ENCODE measurements at regions not wholly inside any gene's neighbourhood (a gene's known extent, or its start where the extent isn't known, plus 50 kb on each side); places are given as distances from the start of the nearest gene placed in this dataset.

DNA sequence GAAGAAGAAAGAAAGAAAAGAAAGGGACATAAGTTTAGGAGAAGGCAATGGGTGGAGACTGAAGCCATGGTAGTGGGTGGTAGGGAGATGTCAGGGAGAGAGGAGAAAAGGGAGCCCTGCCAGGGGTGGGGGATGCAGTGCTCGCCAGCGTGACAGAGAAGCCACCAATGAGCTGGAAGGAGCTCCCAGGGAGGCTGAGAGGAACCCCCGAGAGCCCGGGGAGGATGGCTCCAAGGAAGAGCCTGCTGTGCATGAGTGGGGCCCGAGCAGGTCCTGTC lies 141.2 kb upstream of the SHH start:
- H3K9me3 ChIP-seq (ENCODE audit: control insufficient read depth, insufficient read depth, low read depth, low read length): no peaks in the 10 kb centered on the region

DNA sequence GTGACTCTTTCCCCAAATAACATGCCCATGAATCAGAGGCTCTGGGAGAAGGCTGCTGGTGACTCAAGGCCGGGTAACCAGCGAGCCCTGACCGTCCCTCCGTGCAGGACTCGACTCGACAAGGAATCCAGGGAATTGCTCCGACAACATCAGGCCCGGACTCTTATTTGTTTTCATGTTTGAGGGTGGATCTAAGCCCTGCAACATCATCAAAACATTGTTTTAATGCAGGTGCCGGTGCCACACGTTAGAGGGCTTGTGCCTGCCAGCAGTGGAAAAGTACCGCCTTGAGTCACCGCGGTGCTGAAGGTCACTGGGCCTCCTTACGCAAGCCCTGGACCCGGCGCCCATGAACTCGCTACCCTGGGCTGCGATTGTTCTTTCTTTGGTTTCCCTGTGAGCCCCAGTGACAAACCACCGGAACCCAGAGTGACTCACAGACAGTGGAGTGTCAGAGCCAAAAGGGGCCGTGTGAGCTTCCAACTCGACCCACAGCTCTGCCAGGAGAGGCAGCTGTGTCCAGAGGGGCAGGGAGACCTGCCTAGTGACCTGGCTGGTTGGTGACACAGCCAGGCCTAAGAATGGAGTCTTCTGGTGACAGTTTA lies 139.4 kb upstream of the SHH start:
- H3K4me1 ChIP-seq (ENCODE audit: control insufficient read depth, extremely low read depth, insufficient read depth, low read length): no peaks in the 10 kb centered on the region
- peak overlapping the region; percentile 19 for H3K4me2 ChIP-seq (ENCODE audit: extremely low read depth, insufficient read depth, low read length)
- peak; percentile 94 to 96 for DNase-seq (ENCODE audit: low read depth in 2 of 2)
- no peak overlapping the region for H2AFZ ChIP-seq (ENCODE audit: low read length)
- H3K27ac ChIP-seq (ENCODE audit: insufficient read depth, low read length): peak overlapping the region; percentile 60
- H3K27me3 ChIP-seq (ENCODE audit: control insufficient read depth, insufficient read depth, low read length): no peaks in the 10 kb centered on the region
- no peaks in the 10 kb centered on the region for H3K79me2 ChIP-seq (ENCODE audit: control insufficient read depth, insufficient read depth, low read length)
- no peaks in the 10 kb centered on the region for H3K9me3 ChIP-seq (ENCODE audit: control insufficient read depth, insufficient read depth, low read depth, low read length)
- H3K4me3 ChIP-seq (replicated peaks in 1 of 4; ENCODE audit: control extremely low read depth in 1 of 4, insufficient read depth in 1 of 4, low read depth in 3 of 4, low read length in 4 of 4): no peak overlapping the region
- no peaks in the 10 kb centered on the region for H4K20me1 ChIP-seq (ENCODE audit: control insufficient read depth, extremely low read depth, insufficient read depth, low read length)
- no peak overlapping the region for H3K9ac ChIP-seq (ENCODE audit: insufficient read depth, low read length)
- no peak for TF ChIP-seq EZH2 (IDR thresholded peaks at IDR 0.05; ENCODE audit: low read length, missing control alignments)
- TF ChIP-seq, protein P1, sequence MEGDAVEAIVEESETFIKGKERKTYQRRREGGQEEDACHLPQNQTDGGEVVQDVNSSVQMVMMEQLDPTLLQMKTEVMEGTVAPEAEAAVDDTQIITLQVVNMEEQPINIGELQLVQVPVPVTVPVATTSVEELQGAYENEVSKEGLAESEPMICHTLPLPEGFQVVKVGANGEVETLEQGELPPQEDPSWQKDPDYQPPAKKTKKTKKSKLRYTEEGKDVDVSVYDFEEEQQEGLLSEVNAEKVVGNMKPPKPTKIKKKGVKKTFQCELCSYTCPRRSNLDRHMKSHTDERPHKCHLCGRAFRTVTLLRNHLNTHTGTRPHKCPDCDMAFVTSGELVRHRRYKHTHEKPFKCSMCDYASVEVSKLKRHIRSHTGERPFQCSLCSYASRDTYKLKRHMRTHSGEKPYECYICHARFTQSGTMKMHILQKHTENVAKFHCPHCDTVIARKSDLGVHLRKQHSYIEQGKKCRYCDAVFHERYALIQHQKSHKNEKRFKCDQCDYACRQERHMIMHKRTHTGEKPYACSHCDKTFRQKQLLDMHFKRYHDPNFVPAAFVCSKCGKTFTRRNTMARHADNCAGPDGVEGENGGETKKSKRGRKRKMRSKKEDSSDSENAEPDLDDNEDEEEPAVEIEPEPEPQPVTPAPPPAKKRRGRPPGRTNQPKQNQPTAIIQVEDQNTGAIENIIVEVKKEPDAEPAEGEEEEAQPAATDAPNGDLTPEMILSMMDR (conservative IDR thresholded peaks at IDR 0.05 in 1 of 2, IDR thresholded peaks at IDR 0.05 in 1 of 2; ENCODE audit: low read depth in 1 of 2, low read length in 2 of 2): no peak
- no peaks in the 10 kb centered on the region for H3K36me3 ChIP-seq (ENCODE audit: control insufficient read depth, insufficient read depth, low read length)

More for the DNA sequence above, 141.2 kb upstream of the SHH start:
- no peak overlapping the region for H3K4me2 ChIP-seq (ENCODE audit: extremely low read depth, insufficient read depth, low read length)
- no peak for TF ChIP-seq EZH2 (IDR thresholded peaks at IDR 0.05; ENCODE audit: low read length, missing control alignments)
- TF ChIP-seq, protein P1 (conservative IDR thresholded peaks at IDR 0.05 in 1 of 2, IDR thresholded peaks at IDR 0.05 in 1 of 2; ENCODE audit: low read depth in 1 of 2, low read length in 2 of 2): no peak
- no peak overlapping the region for H2AFZ ChIP-seq (ENCODE audit: low read length)
- no peaks in the 10 kb centered on the region for H3K36me3 ChIP-seq (ENCODE audit: control insufficient read depth, insufficient read depth, low read length)
- no peaks in the 10 kb centered on the region for H3K4me1 ChIP-seq (ENCODE audit: control insufficient read depth, extremely low read depth, insufficient read depth, low read length)
- H3K4me3 ChIP-seq (replicated peaks in 1 of 4; ENCODE audit: control extremely low read depth in 1 of 4, insufficient read depth in 1 of 4, low read depth in 3 of 4, low read length in 4 of 4): no peak overlapping the region
- no peaks in the 10 kb centered on the region for H4K20me1 ChIP-seq (ENCODE audit: control insufficient read depth, extremely low read depth, insufficient read depth, low read length)
- no peaks in the 10 kb centered on the region for H3K79me2 ChIP-seq (ENCODE audit: control insufficient read depth, insufficient read depth, low read length)
- DNase-seq (ENCODE audit: low read depth in 2 of 2): no peak
- H3K27ac ChIP-seq (ENCODE audit: insufficient read depth, low read length): no peak overlapping the region
- H3K27me3 ChIP-seq (ENCODE audit: control insufficient read depth, insufficient read depth, low read length): no peaks in the 10 kb centered on the region
- no peak overlapping the region for H3K9ac ChIP-seq (ENCODE audit: insufficient read depth, low read length)

DNA sequence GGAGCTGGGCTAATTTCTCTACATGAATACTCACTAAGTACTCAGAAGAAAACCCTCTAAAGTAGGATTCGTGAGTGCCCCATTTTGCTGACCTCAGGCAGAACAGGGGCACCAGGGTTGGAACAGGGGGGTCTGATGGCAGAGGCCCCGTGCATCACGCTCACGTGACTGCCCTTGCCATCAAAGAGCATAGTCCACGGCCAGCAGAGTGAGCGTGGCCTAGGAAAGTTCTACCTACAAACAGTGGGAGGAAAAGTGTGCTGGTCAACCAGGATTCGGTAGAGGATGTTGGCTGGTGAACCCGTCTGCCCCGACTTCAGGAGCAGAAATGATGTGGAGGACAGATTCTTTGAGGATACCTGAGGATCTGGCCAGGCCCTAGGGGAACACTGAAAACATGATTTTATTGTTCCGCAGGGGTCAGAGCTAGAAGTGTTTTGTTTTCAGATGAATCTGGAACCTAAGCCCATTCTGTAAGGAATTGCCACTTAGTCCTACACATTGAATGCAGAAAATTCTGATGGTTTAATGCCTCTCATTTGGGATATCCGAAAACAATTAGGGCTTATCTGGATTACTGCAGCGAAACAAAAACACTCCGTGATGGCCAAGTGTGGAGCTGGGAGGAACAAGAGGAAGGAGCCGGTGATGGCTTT lies 138.8 kb upstream of the SHH start:
- no peak overlapping the region for H3K4me2 ChIP-seq (ENCODE audit: extremely low read depth, insufficient read depth, low read length)
- no peaks in the 10 kb centered on the region for H4K20me1 ChIP-seq (ENCODE audit: control insufficient read depth, extremely low read depth, insufficient read depth, low read length)
- no peak for DNase-seq (ENCODE audit: low read depth in 2 of 2)
- no peaks in the 10 kb centered on the region for H3K79me2 ChIP-seq (ENCODE audit: control insufficient read depth, insufficient read depth, low read length)
- no peaks in the 10 kb centered on the region for H3K27me3 ChIP-seq (ENCODE audit: control insufficient read depth, insufficient read depth, low read length)
- no peaks in the 10 kb centered on the region for H3K4me1 ChIP-seq (ENCODE audit: control insufficient read depth, extremely low read depth, insufficient read depth, low read length)
- no peaks in the 10 kb centered on the region for H3K9me3 ChIP-seq (ENCODE audit: control insufficient read depth, insufficient read depth, low read depth, low read length)
- no peak for TF ChIP-seq EZH2 (IDR thresholded peaks at IDR 0.05; ENCODE audit: low read length, missing control alignments)
- TF ChIP-seq, protein P1 (conservative IDR thresholded peaks at IDR 0.05 in 1 of 2, IDR thresholded peaks at IDR 0.05 in 1 of 2; ENCODE audit: low read depth in 1 of 2, low read length in 2 of 2): no peak
- H3K9ac ChIP-seq (ENCODE audit: insufficient read depth, low read length): no peak overlapping the region
- no peaks in the 10 kb centered on the region for H3K36me3 ChIP-seq (ENCODE audit: control insufficient read depth, insufficient read depth, low read length)
- H3K4me3 ChIP-seq (replicated peaks in 1 of 4; ENCODE audit: control extremely low read depth in 1 of 4, insufficient read depth in 1 of 4, low read depth in 3 of 4, low read length in 4 of 4): no peak overlapping the region
- H2AFZ ChIP-seq (ENCODE audit: low read length): no peak overlapping the region
- H3K27ac ChIP-seq (ENCODE audit: insufficient read depth, low read length): peak overlapping the region; percentile 60
